Pancreas (tissue), 10 donors: ENCODE measurements at regions not wholly inside any gene's neighbourhood (a gene's known extent, or its start where the extent isn't known, plus 50 kb on each side); places are given as distances from the start of the nearest gene placed in this dataset.
"Not testable (repeated sequence)": the region's sequence is repeated elsewhere in the genome, so short reads cannot be mapped to it uniquely, and the experiment has no call there.

Experiments
- ATAC-seq, 4 donors: fragments of 200-7000 bp; cut with Tn5 transposase; one replicate each; pipeline versions ENCODE4 v1.8.0 to v1.9.1; 2020; ENCODE audit warnings: mild to moderate bottlenecking in 4 of 4, moderate library complexity in 4 of 4
- DNase-seq, 6 donors: peaks; one replicate each; pipeline ENCODE4 v3.0.0-alpha.2; 2020
- FAIRE-seq: peaks from 2 replicates; lab custom pipeline; 2012; peaks lifted over from hg19 to GRCh38; lab: Jason Lieb, UNC
- H3K27ac ChIP-seq, 4 donors: fragments of 200-600 bp; sonication (generic); 1 replicate in 3 of 4; 2 replicates in 1 of 4; pipeline versions ENCODE4 v1.5.0 to v1.8.0; 2020
- H3K27me3 ChIP-seq, 4 donors: fragments of 200-600 bp; one replicate each; pipeline ENCODE4 v1.8.0; 2021
- H3K36me3 ChIP-seq, 3 donors: fragments of 200-600 bp; sonication (generic) in 1 of 3; one replicate each; pipeline versions ENCODE4 v1.5.0 to v1.8.0; 2020 to 2021
- H3K4me1 ChIP-seq, 3 donors: fragments of 200-600 bp; one replicate each; pipeline ENCODE4 v1.8.0; 2021
- H3K4me3 ChIP-seq, 4 donors: fragments of 200-600 bp; sonication (generic) in 2 of 4; one replicate each; pipeline versions ENCODE4 v1.5.0 to v1.8.0; 2020 to 2021
- H3K9me3 ChIP-seq, 4 donors: fragments of 200-600 bp; one replicate each; pipeline ENCODE4 v1.8.0; 2021
- WGBS, 2 donors: extraction: QIAGEN DNeasy Blood & Tissue Kit; methylation state at CpG; one replicate each; pipeline ENCODE4 v1.1.7; 2013; 5-methylcytosine and 5-hydroxymethylcytosine counted together
- intact Hi-C, 3 donors: fragments of 100-400 bp; cut with DNase I; formaldehyde crosslinking; loops; one replicate each; pipeline versions ENCODE4 v1.11.1 to v1.14.2; 2022
- TF ChIP-seq, protein P1 (sequence below), 4 donors: fragments of 200-600 bp; sonication (generic) in 3 of 4; IDR thresholded peaks; one replicate each; pipeline versions ENCODE4 v1.5.0 to v1.8.0; 2021; ENCODE audit warnings: antibody characterized with exemption in 4 of 4
- donor health status: healthy with polysubstance abuse.
- donor health status: DM: no; HTN: no; CAD: no; lungs with moderate emphysema.
- donor health status: DM: no; HTN: no; CAD: no.
- donor health status: control.
- donor health status: control.
- donor health status: Bipolar disorder and iron deficiency.
- donor health status: DM: yes; HTN: yes; CAD: no.
- donor health status: DM: no; HTN: no; CAD: no.
- donor health status: DM: no; HTN: no; CAD: no.
- donor health status: DM: yes; HTN: yes; CAD: no.

DNA sequence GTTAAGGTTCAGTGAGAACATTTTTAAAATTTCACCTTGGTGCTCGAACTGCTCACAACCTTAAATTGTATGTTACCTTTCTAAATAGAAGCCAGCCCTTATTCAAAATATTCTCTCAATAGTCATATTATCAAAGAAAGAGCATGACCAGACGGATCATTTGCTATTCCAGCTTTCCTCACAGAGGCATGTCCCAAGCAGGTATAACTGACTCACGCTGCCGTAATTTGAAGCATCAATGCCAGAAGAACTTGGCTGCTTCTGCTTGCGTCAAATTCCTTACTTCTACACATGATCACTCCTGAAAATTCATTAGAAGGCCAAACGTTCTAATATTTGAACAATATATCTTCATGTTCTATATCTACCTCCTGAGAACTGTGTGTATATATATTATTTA is 69.5 kb upstream of the VGLL4 start:
- H3K4me3 ChIP-seq = no peak overlapping the region
- TF ChIP-seq, protein P1, sequence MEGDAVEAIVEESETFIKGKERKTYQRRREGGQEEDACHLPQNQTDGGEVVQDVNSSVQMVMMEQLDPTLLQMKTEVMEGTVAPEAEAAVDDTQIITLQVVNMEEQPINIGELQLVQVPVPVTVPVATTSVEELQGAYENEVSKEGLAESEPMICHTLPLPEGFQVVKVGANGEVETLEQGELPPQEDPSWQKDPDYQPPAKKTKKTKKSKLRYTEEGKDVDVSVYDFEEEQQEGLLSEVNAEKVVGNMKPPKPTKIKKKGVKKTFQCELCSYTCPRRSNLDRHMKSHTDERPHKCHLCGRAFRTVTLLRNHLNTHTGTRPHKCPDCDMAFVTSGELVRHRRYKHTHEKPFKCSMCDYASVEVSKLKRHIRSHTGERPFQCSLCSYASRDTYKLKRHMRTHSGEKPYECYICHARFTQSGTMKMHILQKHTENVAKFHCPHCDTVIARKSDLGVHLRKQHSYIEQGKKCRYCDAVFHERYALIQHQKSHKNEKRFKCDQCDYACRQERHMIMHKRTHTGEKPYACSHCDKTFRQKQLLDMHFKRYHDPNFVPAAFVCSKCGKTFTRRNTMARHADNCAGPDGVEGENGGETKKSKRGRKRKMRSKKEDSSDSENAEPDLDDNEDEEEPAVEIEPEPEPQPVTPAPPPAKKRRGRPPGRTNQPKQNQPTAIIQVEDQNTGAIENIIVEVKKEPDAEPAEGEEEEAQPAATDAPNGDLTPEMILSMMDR (IDR thresholded peaks at IDR 0.05) = no peak
- no peaks in the 10 kb centered on the region for H3K9me3 ChIP-seq
- peaks cover 0 to 17% (median 0%) of the 10 kb centered on the region in 3 donors for H3K4me1 ChIP-seq
- no peak for FAIRE-seq
- no peaks in the 10 kb centered on the region for H3K27me3 ChIP-seq
- 68 to 70% methylated on average over 6 of the region's 6 CpGs for WGBS, 2 donors
- ATAC-seq = no peak
- no peak overlapping the region for H3K27ac ChIP-seq
- H3K36me3 ChIP-seq = no peaks in the 10 kb centered on the region
- no peak for DNase-seq
- intact Hi-C loops = loop anchor here in 1 of 3 donors (10.0 kb wide), 1 partner anchor 48 kb away; no protein-coding TSS in a partner anchor

DNA sequence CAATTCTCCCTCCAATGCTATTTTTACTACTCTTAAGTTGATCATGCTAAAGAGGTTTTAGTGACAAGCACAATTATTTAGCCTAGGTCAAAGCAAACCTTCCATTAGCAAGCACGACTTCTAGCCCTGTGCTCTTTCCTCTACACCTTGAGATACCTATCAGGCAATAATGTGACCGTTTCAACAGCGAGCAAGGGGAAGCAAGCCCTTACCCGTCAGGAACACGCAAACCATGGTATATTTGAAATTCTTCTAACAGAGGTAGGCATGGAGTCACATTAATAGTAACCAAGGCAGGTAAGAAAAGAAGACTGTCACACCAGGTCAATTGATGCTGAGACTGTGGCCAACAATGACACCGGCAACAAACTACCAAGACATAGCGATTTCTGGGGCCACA is 68.9 kb upstream of the VGLL4 start:
- no peaks in the 10 kb centered on the region for H3K36me3 ChIP-seq
- no peak for DNase-seq
- no peak overlapping the region for H3K27ac ChIP-seq
- no peak overlapping the region for H3K4me3 ChIP-seq
- TF ChIP-seq, protein P1 (IDR thresholded peaks at IDR 0.05) = no peak
- intact Hi-C loops = loop anchor here in 1 of 3 donors (10.0 kb wide), 1 partner anchor 48 kb away; no protein-coding TSS in a partner anchor
- WGBS, 2 donors = 91 to 92% methylated on average over 7 of the region's 7 CpGs
- no peaks in the 10 kb centered on the region for H3K9me3 ChIP-seq
- no peaks in the 10 kb centered on the region for H3K27me3 ChIP-seq
- H3K4me1 ChIP-seq = peaks cover 0 to 17% (median 0%) of the 10 kb centered on the region in 3 donors
- ATAC-seq = no peak
- FAIRE-seq = no peak

DNA sequence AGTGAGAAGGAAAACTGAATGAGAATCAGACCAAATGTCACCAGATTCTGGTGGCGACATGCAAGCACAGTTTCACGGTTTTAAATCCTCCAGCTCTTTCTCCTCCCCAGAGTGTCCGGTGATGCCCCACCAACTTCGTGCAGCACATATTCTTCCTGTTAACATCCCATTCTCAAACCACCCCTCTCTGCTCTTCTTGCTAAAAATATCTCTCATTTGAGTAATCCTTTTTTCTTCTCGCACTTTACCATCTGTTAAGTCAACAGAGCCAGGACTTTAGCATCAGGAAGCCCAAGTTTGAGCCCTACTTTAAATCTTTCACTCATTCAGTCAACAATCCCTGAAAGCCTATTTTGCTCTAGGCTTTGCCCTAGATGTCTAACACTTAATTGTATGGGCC is 68.2 kb upstream of the VGLL4 start:
- Histone ChIP-seq H3K4me3 (no peak overlapping the region), H3K4me1 (peaks cover 0 to 15% (median 0%) of the 10 kb centered on the region in 3 donors), H3K27ac (no peak overlapping the region), H3K36me3 (no peaks in the 10 kb centered on the region), H3K27me3 (no peaks in the 10 kb centered on the region), H3K9me3 (no peaks in the 10 kb centered on the region)
- DNase-seq (no peak), FAIRE-seq (no peak), ATAC-seq (no peak)
- intact Hi-C loops = loop anchor here in 1 of 3 donors (10.0 kb wide), 1 partner anchor 47 kb away; no protein-coding TSS in a partner anchor
- WGBS, 2 donors = 78 to 82% methylated on average over 5 of the region's 5 CpGs
- TF ChIP-seq, protein P1 (IDR thresholded peaks at IDR 0.05) = no peak

DNA sequence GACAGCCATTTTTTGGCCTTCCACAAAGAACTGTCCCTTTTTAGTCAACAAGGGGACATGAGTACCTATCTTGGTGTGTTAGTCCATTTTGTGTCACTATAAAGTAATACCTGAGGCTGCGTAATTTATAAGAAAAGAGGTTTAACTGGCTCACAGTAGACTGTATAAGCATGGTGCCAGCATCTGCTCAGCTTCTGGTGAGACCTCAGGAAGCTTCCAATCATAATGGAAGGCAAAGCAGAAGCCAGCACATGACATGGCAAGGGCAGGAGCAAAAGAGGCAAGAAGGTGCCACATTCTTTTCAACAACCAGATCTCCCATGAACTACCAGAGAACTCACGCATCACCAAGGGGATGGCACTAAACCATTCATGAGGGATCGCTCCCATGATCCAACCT is 66.1 kb upstream of the VGLL4 start:
- Histone ChIP-seq H3K27ac (no peak overlapping the region), H3K27me3 (no peaks in the 10 kb centered on the region), H3K9me3 (no peaks in the 10 kb centered on the region), H3K4me3 (no peak overlapping the region), H3K4me1 (peaks cover 0 to 4% (median 0%) of the 10 kb centered on the region in 3 donors), H3K36me3 (no peaks in the 10 kb centered on the region)
- no peak for DNase-seq
- FAIRE-seq = no peak
- TF ChIP-seq, protein P1 (IDR thresholded peaks at IDR 0.05) = no peak
- ATAC-seq = no peak
- intact Hi-C loops = loop anchor here in 1 of 3 donors (10.0 kb wide), 1 partner anchor 45 kb away; no protein-coding TSS in a partner anchor
- WGBS, 2 donors = 99 to 100% methylated on average over 3 of the region's 3 CpGs

DNA sequence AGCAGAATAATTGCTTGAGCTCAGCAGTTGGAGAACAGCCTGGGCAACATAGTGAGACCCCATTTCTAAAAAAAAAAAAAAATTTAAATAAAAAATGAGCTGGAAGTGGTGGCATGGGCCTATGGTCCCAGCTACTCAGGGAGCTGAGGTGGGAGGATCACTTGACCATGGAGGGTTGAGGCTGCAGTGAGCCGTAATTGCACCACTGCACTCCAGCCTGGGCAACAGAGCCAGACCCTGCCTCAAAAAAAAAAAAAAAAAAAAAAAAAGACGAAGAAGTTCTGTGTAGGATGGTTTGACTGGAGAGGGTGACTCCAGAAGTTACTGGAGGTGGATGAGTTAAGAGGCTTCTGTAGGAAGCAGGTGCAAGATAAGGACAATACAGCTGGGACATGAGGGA is 63.4 kb upstream of the VGLL4 start:
- not testable (repeated sequence) for FAIRE-seq, DNase-seq
- WGBS, 2 donors = 79 to 83% methylated on average over 2 of the region's 2 CpGs

More for the DNA sequence above, 63.4 kb upstream of the VGLL4 start:
- H3K36me3 ChIP-seq, H3K4me3 ChIP-seq, ATAC-seq, H3K27me3 ChIP-seq, H3K27ac ChIP-seq, intact Hi-C loops, H3K4me1 ChIP-seq, H3K9me3 ChIP-seq: not testable (repeated sequence)
